ENCODE measurements at regions not wholly inside any gene's neighbourhood (a gene's known extent, or its start where the extent isn't known, plus 50 kb on each side); places are given as distances from the start of the nearest gene placed in this dataset.

DNA sequence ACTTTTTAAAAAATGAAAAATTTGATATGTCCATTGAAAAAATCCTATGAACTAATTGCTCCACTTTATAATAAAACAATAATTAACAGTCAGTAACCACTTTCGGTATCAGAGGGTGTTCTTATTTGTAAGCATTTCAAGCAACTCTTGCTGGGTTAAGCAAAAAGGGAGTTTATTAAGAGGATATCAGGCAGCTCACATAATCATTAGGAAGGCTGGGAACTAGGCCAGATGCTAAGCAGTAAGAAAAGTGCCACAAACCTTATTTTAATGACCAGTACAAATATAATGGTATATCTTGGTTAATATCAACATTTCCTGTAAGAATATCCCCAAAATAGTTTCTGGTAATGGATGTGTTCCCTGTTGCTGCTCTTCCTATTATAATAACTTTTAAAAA is 2618.3 kb upstream of the PCDH20 start:
- intact Hi-C loops (cut with micrococcal nuclease), result no loop called here
- no peaks in the 10 kb centered on the region for H3K36me3 Mint-ChIP-seq (ENCODE audit: low read depth)
- no peaks in the 10 kb centered on the region for H3K27me3 Mint-ChIP-seq (ENCODE audit: insufficient read depth)
- no peak for DNase-seq (ENCODE audit: low spot score)
- H3K4me3 Mint-ChIP-seq, result no peak overlapping the region
- peaks cover 4% of the 10 kb centered on the region for H3K9me3 Mint-ChIP-seq
- no peaks in the 10 kb centered on the region for H3K4me1 Mint-ChIP-seq (ENCODE audit: low read depth)
- H3K27ac Mint-ChIP-seq, result no peak overlapping the region

DNA sequence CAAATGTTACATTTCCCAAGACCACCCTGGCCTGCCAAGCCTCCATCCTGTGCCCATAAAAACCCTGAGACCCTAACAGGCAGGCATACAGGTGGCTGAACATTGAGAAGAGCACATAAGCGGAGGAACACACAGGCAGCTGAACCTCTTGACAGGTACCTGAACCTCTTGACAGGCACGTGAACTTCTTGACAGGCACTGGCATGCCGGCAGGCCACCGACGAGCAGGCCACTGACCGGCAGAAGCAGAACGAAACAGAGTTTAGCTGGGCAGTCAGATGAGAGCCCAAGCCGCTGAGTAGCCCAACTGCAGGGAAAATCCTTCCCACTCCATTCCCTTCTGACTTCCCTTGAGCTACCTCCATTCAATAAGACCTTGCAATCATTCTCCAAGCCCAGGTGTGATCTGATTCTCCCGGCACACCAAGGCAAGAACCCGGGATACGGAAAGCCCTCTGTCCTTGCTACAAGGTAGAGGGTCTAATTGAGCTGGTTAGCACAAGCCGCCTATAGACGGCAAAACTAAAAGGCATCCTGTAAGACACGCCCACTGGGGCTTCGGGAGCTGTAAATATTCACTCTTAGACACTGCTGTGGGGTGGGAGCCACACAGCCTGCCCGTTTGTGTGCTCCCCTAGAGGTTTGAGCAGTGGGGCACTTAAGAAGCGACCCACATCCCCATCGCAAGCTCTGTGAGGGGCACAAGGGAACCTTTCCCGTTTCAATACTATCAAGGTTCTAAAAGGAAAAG is 2613.9 kb upstream of the PCDH20 start:
- H3K4me3 Mint-ChIP-seq, result no peak overlapping the region
- H3K27ac Mint-ChIP-seq, result no peak overlapping the region
- no peaks in the 10 kb centered on the region for H3K36me3 Mint-ChIP-seq (ENCODE audit: low read depth)
- peaks cover 11% of the 10 kb centered on the region for H3K9me3 Mint-ChIP-seq
- H3K27me3 Mint-ChIP-seq (ENCODE audit: insufficient read depth), result no peaks in the 10 kb centered on the region
- H3K4me1 Mint-ChIP-seq (ENCODE audit: low read depth), result no peaks in the 10 kb centered on the region
- intact Hi-C loops (cut with micrococcal nuclease), result no loop called here
- no peak for DNase-seq (ENCODE audit: low spot score)

DNA sequence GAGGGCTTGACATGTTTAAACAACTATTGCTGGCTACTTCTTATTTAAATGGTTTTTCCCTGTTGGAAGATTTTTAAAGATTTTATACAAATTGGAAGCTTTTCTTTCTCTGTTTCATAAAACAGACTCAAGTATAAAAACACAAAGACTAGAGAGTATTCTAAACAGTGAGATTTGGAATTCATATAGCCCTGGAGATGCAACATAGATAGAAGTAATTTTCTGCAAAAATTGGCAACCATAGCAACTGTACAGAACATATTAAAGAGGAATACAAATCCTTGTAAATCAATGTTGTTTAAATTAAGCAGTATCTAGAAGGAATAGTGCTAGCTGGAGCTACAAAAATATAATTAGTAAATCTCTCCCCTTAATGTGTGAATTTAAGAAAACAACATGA is 2612.9 kb upstream of the PCDH20 start:
- H3K4me1 Mint-ChIP-seq (ENCODE audit: low read depth), result no peaks in the 10 kb centered on the region
- H3K36me3 Mint-ChIP-seq (ENCODE audit: low read depth), result no peaks in the 10 kb centered on the region
- no peak overlapping the region for H3K4me3 Mint-ChIP-seq
- intact Hi-C loops (cut with micrococcal nuclease), result no loop called here
- peaks cover 11% of the 10 kb centered on the region for H3K9me3 Mint-ChIP-seq
- no peak overlapping the region for H3K27ac Mint-ChIP-seq
- no peak for DNase-seq (ENCODE audit: low spot score)
- no peaks in the 10 kb centered on the region for H3K27me3 Mint-ChIP-seq (ENCODE audit: insufficient read depth)

DNA sequence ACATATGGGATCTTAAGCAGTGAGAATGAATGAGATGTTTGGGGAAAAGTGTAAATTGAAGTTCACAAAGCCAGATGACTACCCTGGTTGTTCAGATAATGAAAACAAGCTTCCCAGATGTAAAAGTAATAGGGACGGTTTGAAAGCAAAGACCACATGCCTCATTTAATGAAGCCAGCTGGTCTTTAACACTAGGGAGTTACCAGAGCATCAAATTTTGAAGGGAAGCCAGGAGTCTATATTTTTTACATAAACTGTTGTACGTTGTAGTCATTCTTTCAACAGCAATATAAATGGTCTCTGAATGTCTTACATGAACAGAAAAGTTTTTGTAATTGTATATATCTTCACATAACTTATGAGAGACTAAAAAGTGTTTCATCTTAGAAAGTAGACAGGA is 2604.5 kb upstream of the PCDH20 start:
- H3K4me3 Mint-ChIP-seq, result no peak overlapping the region
- peaks cover 29% of the 10 kb centered on the region for H3K9me3 Mint-ChIP-seq
- H3K4me1 Mint-ChIP-seq (ENCODE audit: low read depth), result no peaks in the 10 kb centered on the region
- intact Hi-C loops (cut with micrococcal nuclease), result no loop called here
- DNase-seq (ENCODE audit: low spot score), result no peak
- H3K27ac Mint-ChIP-seq, result no peak overlapping the region
- H3K27me3 Mint-ChIP-seq (ENCODE audit: insufficient read depth), result no peaks in the 10 kb centered on the region
- no peaks in the 10 kb centered on the region for H3K36me3 Mint-ChIP-seq (ENCODE audit: low read depth)

DNA sequence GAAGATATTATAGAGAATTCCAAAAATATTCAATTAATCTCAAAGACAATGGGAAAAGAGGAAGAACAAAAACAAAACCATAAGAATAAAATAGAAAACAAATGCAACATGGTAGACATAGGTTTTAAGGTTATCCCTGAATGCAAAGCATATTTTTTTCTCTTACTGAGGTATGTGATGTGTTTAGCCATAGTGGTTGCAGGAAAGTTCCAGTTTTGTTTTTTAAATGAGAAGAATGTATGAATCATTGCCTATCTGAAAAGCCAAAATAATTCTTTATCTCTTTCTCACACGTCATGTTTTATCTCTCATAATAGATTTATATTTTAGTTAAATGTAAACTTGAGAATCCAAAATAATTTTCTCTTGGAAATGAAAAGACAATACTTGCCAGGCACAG is 2591.7 kb upstream of the PCDH20 start:
- intact Hi-C loops (cut with micrococcal nuclease), result no loop called here
- Mint-ChIP-seq H3K9me3 (peaks cover 11% of the 10 kb centered on the region), H3K4me3 (no peak overlapping the region), H3K27me3 (ENCODE audit: insufficient read depth) (no peaks in the 10 kb centered on the region), H3K4me1 (ENCODE audit: low read depth) (no peaks in the 10 kb centered on the region), H3K27ac (no peak overlapping the region), H3K36me3 (ENCODE audit: low read depth) (no peaks in the 10 kb centered on the region)
- DNase-seq (ENCODE audit: low spot score), result no peak

DNA sequence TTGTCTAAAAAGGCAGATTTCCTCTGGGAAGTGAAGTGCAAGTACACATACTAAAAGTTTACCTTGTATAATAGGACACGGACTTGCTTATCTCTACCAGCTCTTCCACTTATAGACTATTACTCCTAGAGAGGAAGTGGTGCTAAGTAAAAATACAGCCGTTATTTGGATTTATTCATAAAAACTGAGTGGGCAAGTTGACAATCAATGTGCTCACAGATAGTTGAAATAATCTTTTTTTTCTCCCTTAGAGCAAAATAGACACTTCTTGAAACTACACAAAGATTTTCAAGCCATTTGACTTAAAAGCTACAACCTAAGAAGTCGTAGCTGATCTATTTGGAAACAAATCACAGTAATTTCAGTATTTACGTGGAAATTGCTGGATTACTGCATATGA is 2584.7 kb upstream of the PCDH20 start:
- peaks cover 15% of the 10 kb centered on the region for H3K9me3 Mint-ChIP-seq

DNA sequence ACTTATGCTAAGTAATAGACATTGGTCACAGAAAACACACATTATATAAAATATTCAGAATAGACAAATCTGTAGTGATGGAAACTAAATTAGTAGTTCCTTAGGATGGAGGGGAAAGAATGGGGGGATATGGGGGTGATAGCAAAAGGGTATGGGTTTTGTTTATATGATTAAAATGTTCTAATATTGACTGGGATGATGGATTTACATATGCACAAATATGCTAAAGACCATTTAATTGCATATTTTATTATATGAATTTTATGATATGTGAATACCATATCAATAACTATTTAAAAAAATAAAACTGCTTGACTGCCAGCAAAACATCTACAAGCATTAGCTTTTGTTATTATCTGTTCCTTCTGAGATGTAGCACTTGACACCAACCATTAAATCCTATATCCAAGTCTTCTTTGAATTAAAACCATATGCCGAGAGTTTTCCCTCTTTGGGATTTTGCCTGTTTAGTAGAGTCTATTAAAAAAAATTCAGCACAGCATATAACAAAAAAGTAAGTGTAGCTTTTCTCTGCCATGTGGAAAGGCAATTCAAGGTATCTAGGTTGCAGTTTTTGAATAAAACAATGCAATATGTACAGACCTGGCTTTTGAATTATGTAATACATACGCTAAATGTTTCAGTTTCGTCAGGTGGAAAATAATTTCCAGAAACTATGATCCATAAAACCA is 2584.1 kb upstream of the PCDH20 start:
- no peaks in the 10 kb centered on the region for H3K36me3 Mint-ChIP-seq (ENCODE audit: low read depth)
- H3K27ac Mint-ChIP-seq, result no peak overlapping the region
- intact Hi-C loops (cut with micrococcal nuclease), result no loop called here
- H3K27me3 Mint-ChIP-seq (ENCODE audit: insufficient read depth), result no peaks in the 10 kb centered on the region
- H3K9me3 Mint-ChIP-seq, result peaks cover 11% of the 10 kb centered on the region
- no peak for DNase-seq (ENCODE audit: low spot score)
- H3K4me3 Mint-ChIP-seq, result no peak overlapping the region
- H3K4me1 Mint-ChIP-seq (ENCODE audit: low read depth), result no peaks in the 10 kb centered on the region

More for the DNA sequence above, 2584.7 kb upstream of the PCDH20 start:
- Mint-ChIP-seq H3K27me3 (ENCODE audit: insufficient read depth) (no peaks in the 10 kb centered on the region), H3K4me3 (no peak overlapping the region), H3K27ac (no peak overlapping the region), H3K36me3 (ENCODE audit: low read depth) (no peaks in the 10 kb centered on the region), H3K4me1 (ENCODE audit: low read depth) (no peaks in the 10 kb centered on the region)
- intact Hi-C loops (cut with micrococcal nuclease), result no loop called here
- DNase-seq (ENCODE audit: low spot score), result no peak

DNA sequence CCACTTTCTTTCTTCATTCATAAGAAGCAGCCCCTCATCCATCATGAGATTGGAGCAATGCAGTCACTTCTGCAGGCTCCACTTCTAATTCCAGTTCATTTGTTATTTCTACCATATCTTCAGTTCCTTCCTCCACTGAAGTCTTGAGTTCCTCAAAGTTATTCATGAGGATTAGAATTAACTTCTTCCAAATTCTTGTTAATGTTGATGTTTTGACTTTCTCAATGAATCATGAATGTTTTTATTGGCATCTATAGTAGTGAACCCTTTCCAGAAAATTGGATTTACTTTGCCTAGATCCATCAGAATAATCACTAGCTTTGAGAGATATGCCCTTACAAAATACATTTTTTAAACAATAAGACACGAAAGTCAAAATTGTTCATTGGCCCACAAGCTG is 2567.7 kb upstream of the PCDH20 start:
- Mint-ChIP-seq H3K36me3 (ENCODE audit: low read depth) (no peaks in the 10 kb centered on the region), H3K4me1 (ENCODE audit: low read depth) (no peaks in the 10 kb centered on the region), H3K4me3 (no peak overlapping the region), H3K27me3 (ENCODE audit: insufficient read depth) (no peaks in the 10 kb centered on the region), H3K27ac (no peak overlapping the region), H3K9me3 (peaks cover 2% of the 10 kb centered on the region)
- intact Hi-C loops (cut with micrococcal nuclease), result no loop called here
- no peak for DNase-seq (ENCODE audit: low spot score)

DNA sequence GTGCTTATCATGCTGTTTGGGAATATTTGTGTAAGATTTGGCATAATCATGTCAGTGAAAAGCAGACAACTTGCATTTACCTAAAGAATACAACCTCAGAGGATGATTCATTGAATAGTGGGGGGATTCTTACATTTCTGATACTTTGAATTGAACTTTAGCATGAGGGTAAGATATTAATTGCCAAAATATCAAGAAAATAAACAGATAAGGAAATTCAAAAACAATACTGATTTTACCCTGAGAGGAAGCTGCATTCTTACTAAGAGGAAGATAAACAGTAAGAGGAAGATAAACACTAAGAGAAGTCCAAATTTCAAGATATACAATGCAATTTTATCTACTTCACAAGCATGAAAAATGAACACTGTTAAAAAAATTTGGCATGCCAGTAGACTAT is 2564.3 kb upstream of the PCDH20 start:
- H3K4me3 Mint-ChIP-seq, result no peak overlapping the region
- H3K27me3 Mint-ChIP-seq (ENCODE audit: insufficient read depth), result no peaks in the 10 kb centered on the region
- no peaks in the 10 kb centered on the region for H3K36me3 Mint-ChIP-seq (ENCODE audit: low read depth)
- no peak overlapping the region for H3K27ac Mint-ChIP-seq
- no peaks in the 10 kb centered on the region for H3K4me1 Mint-ChIP-seq (ENCODE audit: low read depth)
- DNase-seq (ENCODE audit: low spot score), result no peak
- intact Hi-C loops (cut with micrococcal nuclease), result no loop called here
- H3K9me3 Mint-ChIP-seq, result peaks cover 19% of the 10 kb centered on the region

DNA sequence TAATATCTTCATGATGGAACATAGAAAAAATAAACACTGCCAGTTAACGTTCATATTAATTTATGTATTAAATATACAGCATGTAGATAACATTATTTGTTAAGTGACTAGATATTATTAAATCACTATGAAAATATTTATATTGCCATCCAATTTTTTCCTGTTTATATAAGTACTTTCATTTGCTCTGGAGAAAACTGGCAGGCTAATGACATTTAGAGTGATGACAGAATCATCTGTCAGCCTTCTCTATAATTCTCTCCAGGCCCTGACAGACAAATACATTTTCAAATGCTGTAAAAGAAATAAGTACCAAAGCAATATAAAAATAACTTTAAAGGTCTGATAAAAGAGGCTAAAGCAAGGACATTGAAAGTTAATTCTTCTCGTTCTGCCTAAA is 2556.7 kb upstream of the PCDH20 start:
- intact Hi-C loops (cut with micrococcal nuclease), result no loop called here
- Mint-ChIP-seq H3K9me3 (peaks cover 22% of the 10 kb centered on the region), H3K36me3 (ENCODE audit: low read depth) (no peaks in the 10 kb centered on the region), H3K4me3 (no peak overlapping the region), H3K27ac (no peak overlapping the region), H3K4me1 (ENCODE audit: low read depth) (no peaks in the 10 kb centered on the region), H3K27me3 (ENCODE audit: insufficient read depth) (no peaks in the 10 kb centered on the region)
- no peak for DNase-seq (ENCODE audit: low spot score)

DNA sequence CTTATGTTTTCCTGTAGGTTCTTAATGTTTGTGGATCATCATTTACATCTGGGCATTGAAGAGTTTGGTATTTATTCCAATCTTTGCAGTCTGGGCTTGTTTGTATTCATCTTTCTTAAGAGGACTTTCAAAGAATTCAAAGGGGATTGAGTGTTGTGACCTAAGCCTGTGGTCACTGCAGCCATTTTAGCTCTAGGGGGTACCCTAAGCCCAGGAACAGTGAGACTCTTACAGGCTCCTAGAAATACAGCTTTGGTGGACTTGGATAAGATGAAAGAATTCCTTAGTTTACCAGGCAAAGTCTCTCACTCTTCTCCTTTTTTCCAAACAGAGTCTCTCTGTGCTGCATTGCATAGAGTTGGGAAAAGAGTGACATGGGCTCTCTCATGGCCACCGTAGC is 2539.0 kb upstream of the PCDH20 start:
- Mint-ChIP-seq H3K27ac (no peak overlapping the region), H3K9me3 (peaks cover 11% of the 10 kb centered on the region), H3K4me1 (ENCODE audit: low read depth) (no peaks in the 10 kb centered on the region), H3K4me3 (no peak overlapping the region), H3K36me3 (ENCODE audit: low read depth) (no peaks in the 10 kb centered on the region), H3K27me3 (ENCODE audit: insufficient read depth) (no peaks in the 10 kb centered on the region)
- no peak for DNase-seq (ENCODE audit: low spot score)
- intact Hi-C loops (cut with micrococcal nuclease), result no loop called here

DNA sequence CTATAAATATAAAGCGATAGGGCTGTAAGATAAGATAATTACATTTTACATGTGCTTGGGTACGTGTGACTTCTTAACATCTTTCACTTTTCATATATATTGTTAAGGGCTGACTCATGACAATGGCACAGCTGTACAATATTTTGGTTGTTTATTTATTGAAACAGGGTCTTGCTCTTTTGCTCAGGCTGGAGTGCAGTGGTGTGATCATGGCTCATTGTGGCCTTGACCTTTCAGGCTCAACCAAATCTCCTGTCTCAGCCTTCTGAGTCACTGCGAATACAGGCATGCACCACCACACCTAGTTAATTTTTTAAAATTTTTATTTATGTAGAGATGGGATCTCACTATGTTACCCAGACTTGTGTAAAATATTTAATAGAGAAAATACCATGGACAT is 2532.4 kb upstream of the PCDH20 start:
- H3K4me3 Mint-ChIP-seq, result no peak overlapping the region

DNA sequence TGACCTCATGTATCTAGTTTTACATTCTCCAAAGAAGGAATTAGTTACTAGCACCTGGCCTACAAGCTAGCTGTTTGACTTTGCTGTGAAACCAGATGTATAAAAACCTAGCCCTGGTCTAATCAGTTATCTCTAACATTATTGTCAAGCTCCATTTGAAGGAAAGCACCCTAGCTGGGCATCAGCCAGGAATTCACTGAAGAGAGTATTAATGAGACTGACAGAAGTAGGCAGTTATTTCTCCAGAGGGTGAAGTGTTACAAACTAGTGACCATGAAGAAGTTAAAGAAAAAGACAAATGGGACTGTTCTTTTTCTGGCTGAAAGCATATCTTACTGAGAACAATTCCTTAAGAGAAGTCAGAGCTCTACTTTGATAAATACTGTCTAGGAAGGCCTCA is 2529.3 kb upstream of the PCDH20 start:
- DNase-seq (ENCODE audit: low spot score), result no peak
- H3K27me3 Mint-ChIP-seq (ENCODE audit: insufficient read depth), result no peaks in the 10 kb centered on the region

More for the DNA sequence above, 2532.4 kb upstream of the PCDH20 start:
- Mint-ChIP-seq H3K27me3 (ENCODE audit: insufficient read depth) (no peaks in the 10 kb centered on the region), H3K27ac (no peak overlapping the region), H3K36me3 (ENCODE audit: low read depth) (no peaks in the 10 kb centered on the region), H3K9me3 (peaks cover 8% of the 10 kb centered on the region), H3K4me1 (ENCODE audit: low read depth) (no peaks in the 10 kb centered on the region)
- no peak for DNase-seq (ENCODE audit: low spot score)
- intact Hi-C loops (cut with micrococcal nuclease), result no loop called here

More for the DNA sequence above, 2529.3 kb upstream of the PCDH20 start:
- Mint-ChIP-seq H3K36me3 (ENCODE audit: low read depth) (no peaks in the 10 kb centered on the region), H3K9me3 (peaks cover 7% of the 10 kb centered on the region), H3K27ac (no peak overlapping the region), H3K4me3 (no peak overlapping the region), H3K4me1 (ENCODE audit: low read depth) (no peaks in the 10 kb centered on the region)
- intact Hi-C loops (cut with micrococcal nuclease), result no loop called here

Data from activated T-helper 1 cell treated with anti-CD3 and anti-CD28 coated beads, Interleukin-12 subunit alpha, Interleukin-12 subunit beta, Interleukin-2, Interleukin-4 antibody, amounts not matched to agents 30 ng/mL and 10 ng/mL and 1 ng/mL, durations not matched to agents 14 hours and 24 hours and 36 hours (primary cell).